ENCODE measurements at regions not wholly inside any gene's neighbourhood (a gene's known extent, or its start where the extent isn't known, plus 50 kb on each side); places are given as distances from the start of the nearest gene placed in this dataset.
A peak's percentile ranks its signal among the peaks of the same experiment; 100 is the strongest.

DNA sequence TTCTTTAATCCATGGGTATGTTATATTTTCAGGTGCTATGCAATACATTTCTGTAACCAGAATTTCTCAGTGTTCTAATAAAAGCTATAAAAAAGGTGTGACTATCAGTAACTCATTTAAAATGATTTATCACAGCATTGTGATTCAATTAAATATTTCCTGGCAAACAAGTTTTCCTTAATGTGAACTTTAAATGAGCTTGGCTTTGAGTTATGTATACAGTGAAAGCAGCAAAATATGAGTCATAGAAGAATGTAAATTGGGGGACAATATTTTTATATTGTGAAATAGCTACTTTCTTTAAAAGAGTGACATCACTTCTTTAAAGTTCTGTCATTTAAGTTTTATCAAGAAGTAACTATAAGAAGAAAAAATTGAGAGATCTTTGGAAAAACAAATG is 484.9 kb upstream of the MAN1A1 start:
- H3K27me3 ChIP-seq (ENCODE audit: control insufficient read depth, insufficient read depth, low read length): no peaks in the 10 kb centered on the region

DNA sequence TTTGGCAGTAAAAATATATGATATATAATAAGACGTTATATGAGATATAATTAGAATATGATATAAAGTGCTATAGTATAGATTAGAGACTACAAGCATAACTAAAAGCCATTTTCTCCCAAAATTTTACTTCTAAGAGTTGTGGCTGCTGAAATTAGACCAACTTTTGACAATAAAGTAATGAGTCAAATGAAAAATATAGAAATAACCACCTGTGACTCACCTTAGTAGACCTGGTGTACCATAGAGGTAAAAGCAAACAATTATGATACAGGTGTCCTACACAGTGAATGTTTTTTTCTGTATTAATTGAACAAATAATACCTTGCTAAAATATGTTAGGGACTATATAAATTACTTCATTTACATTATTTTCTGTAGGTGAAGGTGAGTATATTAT is 482.9 kb upstream of the MAN1A1 start:
- H3K79me2 ChIP-seq (ENCODE audit: control insufficient read depth, insufficient read depth, low read length): no peaks in the 10 kb centered on the region
- no peaks in the 10 kb centered on the region for H4K20me1 ChIP-seq (ENCODE audit: control insufficient read depth, extremely low read depth, insufficient read depth, low read length)
- H3K4me2 ChIP-seq (ENCODE audit: extremely low read depth, insufficient read depth, low read length): no peak overlapping the region
- no peak overlapping the region for H3K9ac ChIP-seq (ENCODE audit: insufficient read depth, low read length)
- DNase-seq (ENCODE audit: low read depth in 2 of 2): no peak
- H3K27me3 ChIP-seq (ENCODE audit: control insufficient read depth, insufficient read depth, low read length): no peaks in the 10 kb centered on the region
- no peak overlapping the region for H2AFZ ChIP-seq (ENCODE audit: low read length)
- no peaks in the 10 kb centered on the region for H3K9me3 ChIP-seq (ENCODE audit: control insufficient read depth, insufficient read depth, low read depth, low read length)
- H3K4me3 ChIP-seq (replicated peaks in 1 of 4; ENCODE audit: control extremely low read depth in 1 of 4, insufficient read depth in 1 of 4, low read depth in 3 of 4, low read length in 4 of 4): no peak overlapping the region
- H3K36me3 ChIP-seq (ENCODE audit: control insufficient read depth, insufficient read depth, low read length): no peaks in the 10 kb centered on the region
- no peak overlapping the region for H3K27ac ChIP-seq (ENCODE audit: insufficient read depth, low read length)
- no peaks in the 10 kb centered on the region for H3K4me1 ChIP-seq (ENCODE audit: control insufficient read depth, extremely low read depth, insufficient read depth, low read length)
- no peak for TF ChIP-seq CTCF (conservative IDR thresholded peaks at IDR 0.05 in 1 of 2, IDR thresholded peaks at IDR 0.05 in 1 of 2; ENCODE audit: low read depth in 1 of 2, low read length in 2 of 2)
- no peak for TF ChIP-seq EZH2 (IDR thresholded peaks at IDR 0.05; ENCODE audit: low read length, missing control alignments)

More for the DNA sequence above, 484.9 kb upstream of the MAN1A1 start:
- no peaks in the 10 kb centered on the region for H3K4me1 ChIP-seq (ENCODE audit: control insufficient read depth, extremely low read depth, insufficient read depth, low read length)
- H4K20me1 ChIP-seq (ENCODE audit: control insufficient read depth, extremely low read depth, insufficient read depth, low read length): no peaks in the 10 kb centered on the region
- no peak overlapping the region for H3K27ac ChIP-seq (ENCODE audit: insufficient read depth, low read length)
- no peaks in the 10 kb centered on the region for H3K36me3 ChIP-seq (ENCODE audit: control insufficient read depth, insufficient read depth, low read length)
- peak in 1 of 2 donors; percentile 41 for DNase-seq (ENCODE audit: low read depth in 2 of 2)
- H2AFZ ChIP-seq (ENCODE audit: low read length): no peak overlapping the region
- H3K9ac ChIP-seq (ENCODE audit: insufficient read depth, low read length): no peak overlapping the region
- TF ChIP-seq EZH2 (IDR thresholded peaks at IDR 0.05; ENCODE audit: low read length, missing control alignments) (no peak), CTCF (conservative IDR thresholded peaks at IDR 0.05 in 1 of 2, IDR thresholded peaks at IDR 0.05 in 1 of 2; ENCODE audit: low read depth in 1 of 2, low read length in 2 of 2) (no peak)
- H3K79me2 ChIP-seq (ENCODE audit: control insufficient read depth, insufficient read depth, low read length): no peaks in the 10 kb centered on the region
- H3K4me2 ChIP-seq (ENCODE audit: extremely low read depth, insufficient read depth, low read length): no peak overlapping the region
- H3K9me3 ChIP-seq (ENCODE audit: control insufficient read depth, insufficient read depth, low read depth, low read length): no peaks in the 10 kb centered on the region
- H3K4me3 ChIP-seq (replicated peaks in 1 of 4; ENCODE audit: control extremely low read depth in 1 of 4, insufficient read depth in 1 of 4, low read depth in 3 of 4, low read length in 4 of 4): no peak overlapping the region

GRCh38 chr6:119830494-119831295 is 481.1 kb upstream of the MAN1A1 start:
- no peaks in the 10 kb centered on the region for H3K9me3 ChIP-seq (ENCODE audit: control insufficient read depth, insufficient read depth, low read depth, low read length)
- no peaks in the 10 kb centered on the region for H3K4me1 ChIP-seq (ENCODE audit: control insufficient read depth, extremely low read depth, insufficient read depth, low read length)
- H3K4me2 ChIP-seq (ENCODE audit: extremely low read depth, insufficient read depth, low read length): no peak overlapping the region
- H3K27me3 ChIP-seq (ENCODE audit: control insufficient read depth, insufficient read depth, low read length): no peaks in the 10 kb centered on the region
- H2AFZ ChIP-seq (ENCODE audit: low read length): no peak overlapping the region
- H3K4me3 ChIP-seq (replicated peaks in 1 of 4; ENCODE audit: control extremely low read depth in 1 of 4, insufficient read depth in 1 of 4, low read depth in 3 of 4, low read length in 4 of 4): no peak overlapping the region
- DNase-seq (ENCODE audit: low read depth in 2 of 2): peak in 1 of 2 donors; percentile 29
- H3K9ac ChIP-seq (ENCODE audit: insufficient read depth, low read length): no peak overlapping the region
- H3K27ac ChIP-seq (ENCODE audit: insufficient read depth, low read length): no peak overlapping the region
- H3K79me2 ChIP-seq (ENCODE audit: control insufficient read depth, insufficient read depth, low read length): no peaks in the 10 kb centered on the region
- no peaks in the 10 kb centered on the region for H3K36me3 ChIP-seq (ENCODE audit: control insufficient read depth, insufficient read depth, low read length)
- H4K20me1 ChIP-seq (ENCODE audit: control insufficient read depth, extremely low read depth, insufficient read depth, low read length): no peaks in the 10 kb centered on the region
- TF ChIP-seq CTCF (conservative IDR thresholded peaks at IDR 0.05 in 1 of 2, IDR thresholded peaks at IDR 0.05 in 1 of 2; ENCODE audit: low read depth in 1 of 2, low read length in 2 of 2) (no peak), EZH2 (IDR thresholded peaks at IDR 0.05; ENCODE audit: low read length, missing control alignments) (no peak)
